Ascending aorta (tissue), 2 donors: ENCODE measurements at regions not wholly inside any gene's neighbourhood (a gene's known extent, or its start where the extent isn't known, plus 50 kb on each side); places are given as distances from the start of the nearest gene placed in this dataset.

ENCODE experiments used
- DNase-seq, 2 donors: peaks; one replicate each; pipeline ENCODE4 v3.0.0-alpha.2; 2019; ENCODE audit warnings: low spot score in 2 of 2
- H3K27ac ChIP-seq, 2 donors: fragments of 200-600 bp; sonication (generic); one replicate each; pipeline ENCODE4 v1.5.1; 2016 to 2017; ENCODE audit warnings: mild to moderate bottlenecking in 1 of 2
- H3K27me3 ChIP-seq: fragments of 200-600 bp; sonication (generic); one replicate; pipeline ENCODE4 v1.5.1; 2017
- H3K36me3 ChIP-seq, 2 donors: fragments of 200-600 bp; sonication (generic); one replicate each; pipeline ENCODE4 v1.5.1; 2016
- H3K4me1 ChIP-seq, 2 donors: fragments of 200-600 bp; sonication (generic); one replicate each; pipeline ENCODE4 v1.5.1; 2016 to 2017; ENCODE audit warnings: mild to moderate bottlenecking in 1 of 2
- H3K4me3 ChIP-seq, 2 donors: fragments of 200-600 bp; sonication (generic); one replicate each; pipeline ENCODE4 v1.5.1; 2016 to 2017; ENCODE audit warnings: mild to moderate bottlenecking in 1 of 2
- H3K9me3 ChIP-seq, 2 donors: fragments of 200-600 bp; sonication (generic); one replicate each; pipeline ENCODE4 v1.5.1; 2016
- CTCF ChIP-seq, 3 experiments: fragments of 200-600 bp in 2 of 3; fragments of 450-650 bp in 1 of 3; sonication (generic) in 2 of 3; IDR thresholded peaks; one replicate each; pipeline ENCODE4 v1.5.1; 2016 to 2019; ENCODE audit warnings: antibody characterized with exemption in 3 of 3, mild to moderate bottlenecking in 1 of 3, moderate library complexity in 1 of 3
- intact Hi-C: fragments of 100-400 bp; cut with DNase I; formaldehyde crosslinking; loops from one replicate; pipeline ENCODE4 v1.15.1; 2023

GRCh38 chr10:78843495-78843894, 225.3 kb upstream of the ZMIZ1 start:
- DNase-seq = no peak
- Histone ChIP-seq H3K9me3 (no peaks in the 10 kb centered on the region), H3K27me3 (no peaks in the 10 kb centered on the region), H3K4me1 (no peaks in the 10 kb centered on the region), H3K4me3 (no peak overlapping the region), H3K36me3 (no peaks in the 10 kb centered on the region), H3K27ac (no peak overlapping the region)
- no peak for TF ChIP-seq CTCF (IDR thresholded peaks at IDR 0.05)
- intact Hi-C loops = no loop called here

GRCh38 chr10:78844960-78845607, 223.7 kb upstream of the ZMIZ1 start:
- Histone ChIP-seq H3K36me3 (no peaks in the 10 kb centered on the region), H3K27me3 (no peaks in the 10 kb centered on the region), H3K4me1 (no peaks in the 10 kb centered on the region), H3K4me3 (no peak overlapping the region), H3K9me3 (no peaks in the 10 kb centered on the region), H3K27ac (no peak overlapping the region)
- no peak for DNase-seq
- no peak for TF ChIP-seq CTCF (IDR thresholded peaks at IDR 0.05)
- intact Hi-C loops = no loop called here

- no peaks in the 10 kb centered on the region for H3K27me3 ChIP-seq
- H3K9me3 ChIP-seq = no peaks in the 10 kb centered on the region
- H3K4me1 ChIP-seq = no peaks in the 10 kb centered on the region
- no peak for DNase-seq
- intact Hi-C loops = no loop called here
- no peak overlapping the region for H3K27ac ChIP-seq
- TF ChIP-seq CTCF (IDR thresholded peaks at IDR 0.05) = no peak
- H3K36me3 ChIP-seq = no peaks in the 10 kb centered on the region
- no peak overlapping the region for H3K4me3 ChIP-seq
Observed at GRCh38 chr10:78846071-78846470, 222.7 kb upstream of the ZMIZ1 start.

- TF ChIP-seq CTCF (IDR thresholded peaks at IDR 0.05) = no peak
- H3K36me3 ChIP-seq = no peaks in the 10 kb centered on the region
- no peaks in the 10 kb centered on the region for H3K27me3 ChIP-seq
- no peaks in the 10 kb centered on the region for H3K9me3 ChIP-seq
- H3K4me1 ChIP-seq = no peaks in the 10 kb centered on the region
- intact Hi-C loops = no loop called here
- H3K4me3 ChIP-seq = no peak overlapping the region
- no peak for DNase-seq
- H3K27ac ChIP-seq = no peak overlapping the region
Observed at GRCh38 chr10:78846760-78847159, 222.0 kb upstream of the ZMIZ1 start.

GRCh38 chr10:78847485-78847884, 221.3 kb upstream of the ZMIZ1 start:
- no peaks in the 10 kb centered on the region for H3K9me3 ChIP-seq
- no peaks in the 10 kb centered on the region for H3K27me3 ChIP-seq
- TF ChIP-seq CTCF (IDR thresholded peaks at IDR 0.05) = no peak
- no peak for DNase-seq
- H3K27ac ChIP-seq = no peak overlapping the region
- H3K4me3 ChIP-seq = no peak overlapping the region
- no peaks in the 10 kb centered on the region for H3K4me1 ChIP-seq
- no peaks in the 10 kb centered on the region for H3K36me3 ChIP-seq
- intact Hi-C loops = no loop called here

GRCh38 chr10:78849115-78849514, 219.7 kb upstream of the ZMIZ1 start:
- intact Hi-C loops = no loop called here
- Histone ChIP-seq H3K9me3 (no peaks in the 10 kb centered on the region), H3K27ac (no peak overlapping the region), H3K4me1 (no peaks in the 10 kb centered on the region), H3K36me3 (no peaks in the 10 kb centered on the region), H3K4me3 (no peak overlapping the region), H3K27me3 (no peaks in the 10 kb centered on the region)
- no peak for TF ChIP-seq CTCF (IDR thresholded peaks at IDR 0.05)
- DNase-seq = no peak
